HEK293 (cell line): ENCODE measurements at regions not wholly inside any gene's neighbourhood (a gene's known extent, or its start where the extent isn't known, plus 50 kb on each side); places are given as distances from the start of the nearest gene placed in this dataset.

Experiments
- CTCF ChIA-PET: fragments of 350-600 bp; formaldehyde crosslinking; extraction: SDS; loops from one replicate; lab custom pipeline; 2021; ENCODE audit warnings: antibody characterized with exemption; lab: Yijun Ruan, JAX
- POLR2A ChIA-PET: fragments of 300-600 bp; formaldehyde crosslinking; extraction: SDS; loops from one replicate; lab custom pipeline; 2020; ENCODE audit warnings: antibody characterized with exemption, inconsistent platforms; lab: Yijun Ruan, JAX
- H3K27ac ChIP-seq: fragments of 200-500 bp; sonication (Bioruptor generic); 2 replicates; pipeline ENCODE4 v1.5.1; 2014; ENCODE audit warnings: low read depth, low read length, control low read depth, inconsistent platforms; ENCODE audit errors: extremely low read depth
- H3K36me3 ChIP-seq, 2 experiments: fragments of 200-500 bp in 1 of 2; sonication (Bioruptor generic) in 1 of 2; 1 replicate in 1 of 2; 2 replicates in 1 of 2; pipeline ENCODE4 v1.5.1; 2014 to 2017; ENCODE audit warnings: inconsistent platforms in 2 of 2, low read length in 2 of 2; ENCODE audit not compliant: control insufficient read depth in 2 of 2, insufficient read depth in 1 of 2
- H3K4me1 ChIP-seq: fragments of 200-500 bp; sonication (Bioruptor generic); 2 replicates; pipeline ENCODE4 v1.5.1; 2014; ENCODE audit warnings: mild to moderate bottlenecking, low read length, inconsistent platforms; ENCODE audit not compliant: control insufficient read depth, insufficient read depth
- H3K4me3 ChIP-seq: 2 replicates; pipeline ENCODE4 v1.5.1; 2011; ENCODE audit warnings: low read depth, mild to moderate bottlenecking, control low read depth, low read length, moderate library complexity
- H3K9me3 ChIP-seq: fragments of 200-500 bp; sonication (Bioruptor generic); 2 replicates; pipeline ENCODE4 v1.5.1; 2014; ENCODE audit warnings: low read depth, low read length, inconsistent platforms; ENCODE audit not compliant: control insufficient read depth, insufficient read depth
- EGR2 ChIP-seq: fragments of 450-650 bp; formaldehyde crosslinking; IDR thresholded peaks from 2 replicates; pipeline ENCODE4 v1.5.1; 2016; ENCODE audit warnings: low read depth, missing biosample characterization, missing genetic modification characterization
- GLIS1 ChIP-seq: fragments of 450-650 bp; formaldehyde crosslinking; IDR thresholded peaks from 2 replicates; pipeline ENCODE4 v1.5.1; 2016; ENCODE audit warnings: missing biosample characterization, missing genetic modification characterization
- GLIS2 ChIP-seq: fragments of 450-650 bp; formaldehyde crosslinking; IDR thresholded peaks from 2 replicates; pipeline ENCODE4 v1.5.1; 2016; ENCODE audit warnings: missing biosample characterization, missing genetic modification characterization
- RBAK ChIP-seq: fragments of 450-650 bp; formaldehyde crosslinking; IDR thresholded peaks from 2 replicates; pipeline ENCODE4 v1.5.1; 2016; ENCODE audit warnings: missing biosample characterization, missing genetic modification characterization
- WT1 ChIP-seq: fragments of 450-650 bp; formaldehyde crosslinking; IDR thresholded peaks from 2 replicates; pipeline ENCODE4 v1.5.1; 2016; ENCODE audit warnings: missing biosample characterization, missing genetic modification characterization
- ZBTB1 ChIP-seq: fragments of 450-650 bp; formaldehyde crosslinking; IDR thresholded peaks from 2 replicates; pipeline ENCODE4 v1.5.1; 2016; ENCODE audit warnings: missing biosample characterization, missing genetic modification characterization
- ZEB2 ChIP-seq: fragments of 450-650 bp; formaldehyde crosslinking; IDR thresholded peaks from 2 replicates; pipeline ENCODE4 v1.5.1; 2016; ENCODE audit warnings: missing biosample characterization, missing genetic modification characterization
- ZIC2 ChIP-seq: fragments of 450-650 bp; formaldehyde crosslinking; IDR thresholded peaks from 2 replicates; pipeline ENCODE4 v1.5.1; 2016; ENCODE audit warnings: missing biosample characterization, missing genetic modification characterization
- ZNF114 ChIP-seq: fragments of 450-650 bp; formaldehyde crosslinking; IDR thresholded peaks from 2 replicates; pipeline ENCODE4 v1.5.0; 2017; ENCODE audit warnings: missing biosample characterization, missing genetic modification characterization
- ZNF16 ChIP-seq: fragments of 450-650 bp; formaldehyde crosslinking; IDR thresholded peaks from 2 replicates; pipeline ENCODE4 v1.5.1; 2016; ENCODE audit warnings: low read depth, missing biosample characterization, missing genetic modification characterization
- ZNF211 ChIP-seq: fragments of 450-650 bp; formaldehyde crosslinking; IDR thresholded peaks from 2 replicates; pipeline ENCODE4 v1.5.1; 2016; ENCODE audit warnings: low read depth, missing biosample characterization, missing genetic modification characterization
- ZNF280C ChIP-seq: fragments of 450-650 bp; formaldehyde crosslinking; IDR thresholded peaks from 2 replicates; pipeline ENCODE4 v1.5.1; 2016; ENCODE audit warnings: missing biosample characterization, missing genetic modification characterization
- ZNF366 ChIP-seq: fragments of 450-650 bp; formaldehyde crosslinking; conservative IDR thresholded peaks from 2 replicates; pipeline ENCODE4 v1.5.1; 2016; ENCODE audit warnings: missing biosample characterization, missing genetic modification characterization
- ZNF510 ChIP-seq: fragments of 450-650 bp; formaldehyde crosslinking; IDR thresholded peaks from 2 replicates; pipeline ENCODE4 v1.5.1; 2018; ENCODE audit warnings: mild to moderate bottlenecking, missing genetic modification characterization, missing biosample characterization; ENCODE audit not compliant: insufficient replicate concordance
- ZNF560 ChIP-seq: fragments of 450-650 bp; formaldehyde crosslinking; IDR thresholded peaks from 2 replicates; pipeline ENCODE4 v1.5.1; 2017; ENCODE audit warnings: missing biosample characterization, missing genetic modification characterization, borderline replicate concordance
- ZNF596 ChIP-seq: fragments of 450-650 bp; IDR thresholded peaks from 2 replicates; pipeline ENCODE4 v1.5.0; 2018; ENCODE audit warnings: missing biosample characterization, mild to moderate bottlenecking, missing genetic modification characterization, moderate library complexity
- ZNF623 ChIP-seq: fragments of 450-650 bp; formaldehyde crosslinking; IDR thresholded peaks from 2 replicates; pipeline ENCODE4 v1.5.1; 2016; ENCODE audit warnings: missing biosample characterization, missing genetic modification characterization
- ZNF645 ChIP-seq: fragments of 450-650 bp; formaldehyde crosslinking; IDR thresholded peaks from 2 replicates; pipeline ENCODE4; 2016; ENCODE audit warnings: missing biosample characterization, missing genetic modification characterization
- ZNF701 ChIP-seq: fragments of 450-650 bp; formaldehyde crosslinking; IDR thresholded peaks from 2 replicates; pipeline ENCODE4 v1.5.1; 2016; ENCODE audit warnings: missing biosample characterization, missing genetic modification characterization
- ZNF776 ChIP-seq: fragments of 450-650 bp; formaldehyde crosslinking; IDR thresholded peaks from 2 replicates; pipeline ENCODE4 v1.5.0; 2017; ENCODE audit warnings: missing biosample characterization, missing genetic modification characterization, borderline replicate concordance
- ZNF777 ChIP-seq: fragments of 450-650 bp; formaldehyde crosslinking; IDR thresholded peaks from 2 replicates; pipeline ENCODE4 v1.5.1; 2017; ENCODE audit warnings: missing biosample characterization, missing genetic modification characterization, borderline replicate concordance
- ZNF843 ChIP-seq: fragments of 450-650 bp; formaldehyde crosslinking; IDR thresholded peaks from 2 replicates; pipeline ENCODE4 v1.5.1; 2016; ENCODE audit warnings: missing biosample characterization, missing genetic modification characterization
- ZSCAN23 ChIP-seq: fragments of 450-650 bp; formaldehyde crosslinking; IDR thresholded peaks from 2 replicates; pipeline ENCODE4 v1.5.1; 2016; ENCODE audit warnings: missing biosample characterization, missing genetic modification characterization
- TF ChIP-seq, protein P1 (sequence below): fragments of 450-650 bp; formaldehyde crosslinking; IDR thresholded peaks from 2 replicates; pipeline ENCODE4 v1.5.1; 2017; ENCODE audit warnings: missing biosample characterization, missing genetic modification characterization
- TF ChIP-seq, protein P2 (sequence below): fragments of 450-650 bp; formaldehyde crosslinking; IDR thresholded peaks from 2 replicates; pipeline ENCODE4 v1.5.1; 2016; ENCODE audit warnings: missing biosample characterization, missing genetic modification characterization
- TF ChIP-seq, protein P3 (sequence below): fragments of 450-650 bp; formaldehyde crosslinking; IDR thresholded peaks from 2 replicates; pipeline ENCODE4 v1.5.1; 2016; ENCODE audit warnings: missing biosample characterization, missing genetic modification characterization
- TF ChIP-seq, protein P4 (sequence below): fragments of 450-650 bp; formaldehyde crosslinking; IDR thresholded peaks from 2 replicates; pipeline ENCODE4 v1.5.1; 2016; ENCODE audit warnings: missing biosample characterization, missing genetic modification characterization
- TF ChIP-seq, protein P5 (sequence below): fragments of 450-650 bp; formaldehyde crosslinking; IDR thresholded peaks from 2 replicates; pipeline ENCODE4 v1.5.1; 2016; ENCODE audit warnings: missing biosample characterization, missing genetic modification characterization, low read depth

- POLR2A ChIA-PET = no interaction called here
- H3K27ac ChIP-seq = no peak overlapping the region
Observed at GRCh38 chr3:157844216-157844615, 262.0 kb downstream of the SHOX2 start.

GRCh38 chr3:157841029-157841428 is 265.2 kb downstream of the SHOX2 start:
- Histone ChIP-seq H3K27ac (no peak overlapping the region), H3K9me3 (no peaks in the 10 kb centered on the region), H3K36me3 (no peaks in the 10 kb centered on the region), H3K4me3 (no peak overlapping the region), H3K4me1 (no peaks in the 10 kb centered on the region)
- ChIA-PET POLR2A (no interaction called here), CTCF (interaction anchor here (0.7 kb wide), 2 partner anchors 9 to 690 kb away, joined by 3 to 4 read pairs; no protein-coding TSS in a partner anchor)
- TF ChIP-seq ZBTB1 (tag by site-specific recombination) (no peak), ZIC2 (tag by site-specific recombination) (no peak), ZNF623 (no peak), ZNF366 (tag by site-specific recombination) (no peak), ZNF777 (tag by site-specific recombination) (no peak), ZNF560 (no peak), ZEB2 (tag by site-specific recombination) (no peak), ZNF701 (tag by site-specific recombination) (no peak), ZNF776 (no peak)
- TF ChIP-seq, protein P1, sequence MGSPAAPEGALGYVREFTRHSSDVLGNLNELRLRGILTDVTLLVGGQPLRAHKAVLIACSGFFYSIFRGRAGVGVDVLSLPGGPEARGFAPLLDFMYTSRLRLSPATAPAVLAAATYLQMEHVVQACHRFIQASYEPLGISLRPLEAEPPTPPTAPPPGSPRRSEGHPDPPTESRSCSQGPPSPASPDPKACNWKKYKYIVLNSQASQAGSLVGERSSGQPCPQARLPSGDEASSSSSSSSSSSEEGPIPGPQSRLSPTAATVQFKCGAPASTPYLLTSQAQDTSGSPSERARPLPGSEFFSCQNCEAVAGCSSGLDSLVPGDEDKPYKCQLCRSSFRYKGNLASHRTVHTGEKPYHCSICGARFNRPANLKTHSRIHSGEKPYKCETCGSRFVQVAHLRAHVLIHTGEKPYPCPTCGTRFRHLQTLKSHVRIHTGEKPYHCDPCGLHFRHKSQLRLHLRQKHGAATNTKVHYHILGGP (tag by site-specific recombination) = no peak
- TF ChIP-seq, protein P2, sequence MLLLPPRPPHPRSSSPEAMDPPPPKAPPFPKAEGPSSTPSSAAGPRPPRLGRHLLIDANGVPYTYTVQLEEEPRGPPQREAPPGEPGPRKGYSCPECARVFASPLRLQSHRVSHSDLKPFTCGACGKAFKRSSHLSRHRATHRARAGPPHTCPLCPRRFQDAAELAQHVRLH (tag by site-specific recombination) = no peak
- TF ChIP-seq, protein P3, sequence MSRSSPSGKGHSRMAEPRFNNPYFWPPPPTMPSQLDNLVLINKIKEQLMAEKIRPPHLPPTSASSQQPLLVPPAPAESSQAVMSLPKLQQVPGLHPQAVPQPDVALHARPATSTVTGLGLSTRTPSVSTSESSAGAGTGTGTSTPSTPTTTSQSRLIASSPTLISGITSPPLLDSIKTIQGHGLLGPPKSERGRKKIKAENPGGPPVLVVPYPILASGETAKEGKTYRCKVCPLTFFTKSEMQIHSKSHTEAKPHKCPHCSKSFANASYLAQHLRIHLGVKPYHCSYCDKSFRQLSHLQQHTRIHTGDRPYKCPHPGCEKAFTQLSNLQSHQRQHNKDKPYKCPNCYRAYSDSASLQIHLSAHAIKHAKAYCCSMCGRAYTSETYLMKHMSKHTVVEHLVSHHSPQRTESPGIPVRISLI (tag by site-specific recombination) = no peak

More at GRCh38 chr3:157844216-157844615, 262.0 kb downstream of the SHOX2 start:
- Histone ChIP-seq H3K9me3 (no peaks in the 10 kb centered on the region), H3K36me3 (no peaks in the 10 kb centered on the region), H3K4me1 (no peaks in the 10 kb centered on the region), H3K4me3 (no peak overlapping the region)
- TF ChIP-seq WT1 (tag by site-specific recombination) (no peak), ZSCAN23 (tag by site-specific recombination) (no peak), ZNF280C (tag by site-specific recombination) (no peak), ZNF645 (tag by site-specific recombination) (no peak), ZNF211 (tag by site-specific recombination) (no peak), ZNF843 (no peak), RBAK (tag by site-specific recombination) (no peak), EGR2 (tag by site-specific recombination) (no peak), ZNF596 (tag by site-specific recombination) (no peak), ZNF16 (tag by site-specific recombination) (no peak), GLIS1 (tag by site-specific recombination) (no peak), ZNF114 (tag by site-specific recombination) (no peak), ZNF510 (no peak), GLIS2 (no peak)
- TF ChIP-seq, protein P4, sequence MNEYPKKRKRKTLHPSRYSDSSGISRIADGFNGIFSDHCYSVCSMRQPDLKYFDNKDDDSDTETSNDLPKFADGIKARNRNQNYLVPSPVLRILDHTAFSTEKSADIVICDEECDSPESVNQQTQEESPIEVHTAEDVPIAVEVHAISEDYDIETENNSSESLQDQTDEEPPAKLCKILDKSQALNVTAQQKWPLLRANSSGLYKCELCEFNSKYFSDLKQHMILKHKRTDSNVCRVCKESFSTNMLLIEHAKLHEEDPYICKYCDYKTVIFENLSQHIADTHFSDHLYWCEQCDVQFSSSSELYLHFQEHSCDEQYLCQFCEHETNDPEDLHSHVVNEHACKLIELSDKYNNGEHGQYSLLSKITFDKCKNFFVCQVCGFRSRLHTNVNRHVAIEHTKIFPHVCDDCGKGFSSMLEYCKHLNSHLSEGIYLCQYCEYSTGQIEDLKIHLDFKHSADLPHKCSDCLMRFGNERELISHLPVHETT (tag by site-specific recombination) = no peak
- TF ChIP-seq, protein P5, sequence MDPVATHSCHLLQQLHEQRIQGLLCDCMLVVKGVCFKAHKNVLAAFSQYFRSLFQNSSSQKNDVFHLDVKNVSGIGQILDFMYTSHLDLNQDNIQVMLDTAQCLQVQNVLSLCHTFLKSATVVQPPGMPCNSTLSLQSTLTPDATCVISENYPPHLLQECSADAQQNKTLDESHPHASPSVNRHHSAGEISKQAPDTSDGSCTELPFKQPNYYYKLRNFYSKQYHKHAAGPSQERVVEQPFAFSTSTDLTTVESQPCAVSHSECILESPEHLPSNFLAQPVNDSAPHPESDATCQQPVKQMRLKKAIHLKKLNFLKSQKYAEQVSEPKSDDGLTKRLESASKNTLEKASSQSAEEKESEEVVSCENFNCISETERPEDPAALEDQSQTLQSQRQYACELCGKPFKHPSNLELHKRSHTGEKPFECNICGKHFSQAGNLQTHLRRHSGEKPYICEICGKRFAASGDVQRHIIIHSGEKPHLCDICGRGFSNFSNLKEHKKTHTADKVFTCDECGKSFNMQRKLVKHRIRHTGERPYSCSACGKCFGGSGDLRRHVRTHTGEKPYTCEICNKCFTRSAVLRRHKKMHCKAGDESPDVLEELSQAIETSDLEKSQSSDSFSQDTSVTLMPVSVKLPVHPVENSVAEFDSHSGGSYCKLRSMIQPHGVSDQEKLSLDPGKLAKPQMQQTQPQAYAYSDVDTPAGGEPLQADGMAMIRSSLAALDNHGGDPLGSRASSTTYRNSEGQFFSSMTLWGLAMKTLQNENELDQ = no peak
- CTCF ChIA-PET = interaction anchor here (1.4 kb wide), 1 partner anchor 270 kb away, joined by 4 read pairs; no protein-coding TSS in a partner anchor
